HG03571 (cell line): ENCODE measurements at regions not wholly inside any gene's neighbourhood (a gene's known extent, or its start where the extent isn't known, plus 50 kb on each side); places are given as distances from the start of the nearest gene placed in this dataset.

Experiments used
- ATAC-seq: cut with Tn5 transposase; IDR thresholded peaks from one replicate; pipeline ENCODE4 v1.9.1; 2021; ENCODE audit not compliant: unreplicated experiment

DNA sequence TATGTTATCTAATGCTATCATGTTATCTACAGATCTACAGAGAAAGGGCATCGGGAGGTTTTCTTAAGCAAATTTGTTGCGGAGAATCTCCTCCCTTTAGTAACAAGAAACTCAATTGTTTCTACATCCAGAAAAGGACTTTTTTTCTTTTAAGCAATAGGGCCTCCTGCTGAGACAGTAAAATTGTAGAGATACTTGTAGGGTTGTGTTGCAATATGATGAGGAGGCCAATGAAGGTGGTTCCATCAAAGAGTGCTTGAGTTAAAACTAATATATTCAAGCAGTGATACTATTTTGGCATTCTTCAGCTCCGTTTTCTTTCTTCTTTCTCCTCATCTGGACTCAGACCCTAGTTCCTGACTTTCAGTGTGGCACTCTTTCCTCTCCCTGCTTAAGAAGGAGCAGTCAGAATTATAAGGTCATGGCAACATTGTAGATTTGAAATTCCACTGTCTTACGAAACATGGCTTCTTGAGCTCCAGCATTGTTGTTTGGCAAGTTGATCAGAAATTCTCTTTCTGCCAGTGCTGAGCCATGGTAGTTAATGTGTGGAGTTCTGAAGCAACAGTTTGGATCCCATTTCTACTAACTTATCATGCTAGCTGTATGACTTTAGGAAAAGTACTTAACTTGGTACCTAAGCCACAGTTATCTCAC lies 202.0 kb upstream of the SLC14A2 start:
- no peak for ATAC-seq

DNA sequence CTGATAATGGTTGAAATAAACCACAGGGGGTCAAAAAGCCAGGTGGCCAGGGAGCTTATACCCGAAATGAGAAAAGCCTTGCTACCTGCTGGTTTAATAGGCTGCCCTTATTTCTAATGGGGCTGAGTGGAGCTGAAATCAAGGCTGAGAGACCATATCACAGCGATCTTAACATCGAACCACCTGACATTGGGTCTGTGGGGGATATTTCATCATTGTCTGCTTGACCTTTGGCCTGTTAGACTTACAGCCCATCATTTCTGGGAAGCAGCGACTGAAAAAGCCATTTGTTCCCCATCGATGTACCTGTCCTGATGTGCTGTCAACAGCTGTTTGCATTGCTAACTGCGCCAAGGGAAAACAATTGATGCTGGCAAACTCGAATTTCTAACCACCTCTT lies 199.7 kb upstream of the SLC14A2 start:
- ATAC-seq: no peak

DNA sequence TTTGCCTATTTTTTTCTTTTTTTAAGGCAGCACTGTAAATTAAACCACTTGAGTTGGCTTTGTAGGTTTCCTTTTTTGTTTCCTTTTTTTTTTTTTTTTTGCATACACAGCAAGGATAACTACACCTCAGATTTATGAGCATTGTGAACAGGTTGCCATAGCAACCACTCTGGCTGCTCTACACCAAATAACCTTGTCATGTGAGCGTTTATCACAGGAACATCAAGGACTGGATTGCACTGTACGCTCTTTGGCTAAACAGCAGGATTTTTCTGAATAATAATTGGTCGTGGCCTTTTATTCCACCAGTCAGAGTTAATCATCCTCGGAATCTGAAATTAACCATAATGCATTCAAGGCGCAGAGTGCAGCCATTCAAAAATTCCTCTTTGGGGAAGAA lies 199.1 kb upstream of the SLC14A2 start:
- no peak for ATAC-seq

DNA sequence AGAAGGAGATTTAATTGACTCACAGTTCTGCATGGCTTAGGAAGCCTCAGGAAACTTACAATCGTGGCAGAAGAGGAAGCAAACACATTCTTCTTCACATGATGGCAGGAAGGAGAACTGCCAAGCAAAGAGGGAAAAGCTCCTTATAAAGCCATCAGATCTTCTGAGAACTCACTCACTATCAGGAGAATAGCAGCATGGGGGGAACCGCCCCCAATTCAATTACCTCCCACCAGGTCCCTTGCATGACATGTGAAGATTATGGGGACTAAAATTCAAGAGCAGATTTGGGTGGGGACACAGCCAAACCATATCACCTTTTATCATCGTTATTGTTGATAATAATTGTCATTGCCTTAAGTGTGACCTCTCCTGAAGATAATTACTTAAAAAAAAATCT lies 197.9 kb upstream of the SLC14A2 start:
- ATAC-seq: no peak

DNA sequence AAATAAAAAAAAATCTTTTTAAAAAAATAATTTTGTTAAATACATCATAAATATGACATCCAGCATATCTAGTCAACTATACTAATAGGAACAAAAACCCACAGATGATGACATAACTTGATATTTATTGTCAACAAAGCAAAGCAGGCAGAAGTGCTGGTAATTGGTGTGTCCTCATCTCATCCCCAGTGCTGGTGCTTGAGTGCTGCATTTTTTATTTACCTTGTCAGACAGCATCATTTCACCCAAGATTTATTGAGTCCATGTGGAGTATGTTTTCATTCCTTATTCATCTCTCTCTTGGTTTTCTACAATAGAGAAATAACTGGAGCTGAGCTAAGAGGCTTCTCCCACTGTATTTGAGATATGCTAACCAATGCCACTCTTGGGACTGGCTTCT lies 191.6 kb upstream of the SLC14A2 start:
- no peak for ATAC-seq

DNA sequence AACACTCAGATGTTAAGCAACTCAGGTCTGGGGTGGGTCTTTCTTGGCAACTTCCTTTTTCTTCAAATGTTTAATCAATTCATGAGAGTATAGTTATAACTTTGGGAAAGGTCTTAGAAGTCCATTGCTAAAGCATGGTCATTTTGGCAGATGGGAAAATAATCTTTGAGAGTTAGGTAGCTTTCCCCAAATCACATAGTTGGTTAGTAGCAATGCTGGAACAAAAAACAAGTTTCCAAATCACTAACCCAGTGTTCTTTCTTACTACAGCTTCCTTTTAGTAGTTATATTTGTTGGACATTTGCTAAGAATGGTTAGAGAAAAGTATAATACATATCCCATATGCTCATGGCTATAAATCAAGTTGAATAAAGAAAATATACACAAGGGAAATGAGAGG lies 185.2 kb upstream of the SLC14A2 start:
- no peak for ATAC-seq

DNA sequence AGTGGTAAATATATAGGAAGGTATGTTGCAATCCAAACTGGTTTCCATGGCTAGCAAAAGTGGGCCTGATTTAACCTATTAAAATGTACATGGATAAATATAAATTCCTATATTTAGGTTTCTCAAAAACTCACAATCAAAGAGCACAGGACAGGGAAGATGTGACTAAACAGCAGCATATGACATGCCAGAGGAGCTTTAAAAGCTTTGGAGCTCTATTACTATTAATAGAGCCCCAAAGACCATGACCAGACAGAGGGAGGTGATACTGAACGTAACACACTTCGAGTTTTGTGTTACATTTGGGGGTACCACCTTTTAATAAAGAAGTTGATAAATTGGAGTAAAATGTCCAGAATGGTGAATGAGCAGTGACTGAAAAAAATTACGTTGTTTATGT lies 179.5 kb upstream of the SLC14A2 start:
- no peak for ATAC-seq

DNA sequence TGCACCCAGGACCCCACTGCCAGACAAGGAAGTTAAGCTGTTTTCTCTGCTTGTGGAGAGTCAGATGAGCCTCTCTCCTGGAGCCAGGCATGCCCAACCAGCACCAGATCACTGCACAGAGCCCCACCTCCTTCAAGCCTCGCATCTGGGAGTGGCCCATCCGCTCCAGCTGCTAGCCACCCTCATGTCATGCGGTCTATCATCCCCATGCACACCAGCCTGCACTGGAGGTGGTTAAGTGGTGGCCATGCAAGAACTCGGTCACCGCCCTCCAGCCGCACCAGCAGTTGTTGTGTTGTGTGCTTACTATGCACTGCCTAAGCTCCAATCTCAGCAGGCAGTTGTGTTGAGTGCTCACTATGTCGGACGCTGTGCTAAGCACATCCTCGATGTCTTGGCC lies 177.9 kb upstream of the SLC14A2 start:
- no peak for ATAC-seq

DNA sequence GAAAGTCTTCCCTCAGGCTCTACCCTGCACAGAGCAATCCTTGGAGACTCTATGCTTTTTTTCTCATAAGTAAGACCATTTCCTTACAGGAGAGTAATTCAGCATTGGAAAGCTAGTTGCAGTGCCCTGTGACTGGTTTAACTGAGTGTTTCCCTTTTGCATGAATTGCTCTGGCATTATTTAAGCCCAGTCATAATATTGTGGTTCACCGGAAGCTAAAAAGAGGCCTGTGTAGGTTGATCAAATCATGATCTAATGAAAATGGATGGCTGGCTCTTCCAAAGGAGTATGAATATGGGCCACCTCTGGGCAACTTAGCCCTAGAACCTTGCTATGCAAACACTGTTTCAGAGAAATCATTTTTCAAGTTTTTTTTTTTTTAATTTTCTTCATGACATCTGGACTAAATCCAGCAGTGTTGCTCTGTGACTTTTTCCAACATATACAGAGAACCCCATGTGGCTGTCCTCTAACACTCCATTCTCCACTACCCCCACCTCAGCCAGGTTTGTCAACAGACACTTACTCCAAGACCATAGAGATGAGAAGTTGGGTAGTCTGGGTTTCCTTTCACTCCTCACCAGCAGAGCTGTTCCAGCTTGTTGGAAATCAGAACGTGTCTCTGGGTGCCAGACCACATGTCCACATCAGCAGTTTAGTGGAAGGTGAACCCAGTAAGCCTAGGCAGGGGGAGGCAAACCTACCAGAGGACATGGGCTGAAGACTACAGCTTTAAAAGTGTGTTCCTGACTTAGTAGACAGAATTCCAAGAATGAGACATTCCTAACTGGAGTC lies 175.2 kb upstream of the SLC14A2 start:
- no peak for ATAC-seq

DNA sequence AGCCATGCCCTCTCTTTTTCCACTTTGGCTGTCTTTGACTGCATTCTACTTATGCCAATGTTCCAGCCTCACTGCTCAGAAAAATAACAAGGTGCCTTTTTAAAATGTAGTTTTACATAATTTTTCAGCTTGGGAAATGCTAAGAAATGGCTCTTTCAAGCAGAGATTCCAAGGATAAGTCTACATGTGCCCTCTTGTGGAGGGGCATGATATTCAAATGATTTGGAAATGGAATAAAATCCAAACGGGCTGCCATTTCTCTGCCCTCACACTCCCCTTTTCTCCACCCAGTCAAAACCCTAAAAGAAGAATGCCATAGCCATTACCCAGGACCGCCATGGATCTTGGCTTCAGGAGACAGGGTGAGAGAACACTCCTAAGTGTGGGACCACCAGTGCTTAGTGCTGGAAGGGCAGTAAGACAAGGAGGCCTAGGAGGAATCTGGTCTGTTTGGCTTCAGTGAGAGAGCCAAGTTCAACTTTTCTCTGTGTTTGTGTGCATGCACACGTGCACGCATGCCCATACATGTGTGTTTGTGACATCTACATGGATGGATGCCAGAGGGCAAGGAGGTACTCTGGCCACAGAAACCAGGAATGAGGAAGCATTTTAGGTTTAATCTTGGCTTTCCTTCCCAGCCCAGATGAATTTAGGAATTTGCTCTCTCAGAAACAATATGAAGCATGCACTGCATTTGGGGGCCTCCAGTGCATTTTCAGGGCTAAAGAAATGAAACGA lies 174.0 kb upstream of the SLC14A2 start:
- no peak for ATAC-seq

DNA sequence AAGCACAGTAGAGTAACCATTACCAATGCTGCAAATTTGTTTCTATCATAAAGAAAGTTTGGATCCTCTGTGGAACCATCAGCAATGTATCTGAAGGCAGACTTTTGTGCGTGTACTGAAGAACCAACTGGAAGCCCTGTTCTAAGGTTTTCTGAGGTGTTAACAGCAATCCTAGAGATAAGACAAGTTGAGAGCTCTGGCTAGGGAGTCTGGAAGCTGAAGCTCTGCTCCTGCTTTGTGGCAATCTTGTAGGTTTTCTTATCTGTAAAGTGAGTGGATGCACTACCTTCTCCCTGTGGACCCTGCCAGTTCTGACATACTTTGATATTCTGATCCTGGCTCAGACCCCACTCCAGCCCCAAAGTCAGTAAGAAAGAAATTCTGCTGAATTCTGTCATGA lies 171.2 kb upstream of the SLC14A2 start:
- no peak for ATAC-seq

DNA sequence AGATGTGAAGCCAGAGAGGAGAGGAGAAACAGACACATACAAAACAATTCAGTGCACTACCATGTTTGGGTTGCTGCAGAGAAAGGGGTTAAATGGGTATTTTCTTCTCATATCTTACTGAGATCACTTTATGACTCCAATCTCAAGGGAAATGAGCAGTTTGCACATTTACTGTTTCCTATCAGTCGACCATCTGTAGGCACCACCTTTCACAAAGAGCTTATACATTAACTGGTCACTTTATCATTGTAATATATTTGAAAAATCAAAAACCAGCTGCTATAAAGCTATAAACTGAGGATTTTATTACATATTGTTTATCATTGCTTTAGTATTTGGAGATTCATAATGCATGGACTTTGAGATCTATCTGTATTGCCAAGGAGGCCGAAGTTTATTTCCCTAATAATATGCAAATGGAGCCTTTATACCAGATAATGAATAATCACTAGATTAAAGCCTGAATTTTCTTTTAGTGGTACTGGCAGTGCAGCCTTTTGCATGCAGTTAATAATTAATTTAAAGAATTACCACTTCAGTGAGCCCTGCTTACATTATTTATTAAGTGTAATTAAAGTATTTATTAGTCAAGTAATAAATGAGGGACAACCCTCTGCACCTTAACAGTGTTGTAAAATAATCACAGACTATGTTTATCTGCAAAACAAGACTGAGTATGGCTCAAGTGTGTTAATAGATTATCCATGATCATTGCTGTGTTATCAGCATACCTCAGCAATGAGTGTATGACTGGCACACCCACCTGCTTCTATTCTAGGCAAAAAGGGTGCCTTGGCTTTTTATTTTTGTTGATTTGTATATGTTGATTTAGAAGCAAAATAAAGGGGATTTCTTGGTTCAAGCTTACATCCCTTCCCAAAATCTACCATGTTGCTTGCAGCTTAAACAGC lies 167.7 kb upstream of the SLC14A2 start:
- no peak for ATAC-seq

DNA sequence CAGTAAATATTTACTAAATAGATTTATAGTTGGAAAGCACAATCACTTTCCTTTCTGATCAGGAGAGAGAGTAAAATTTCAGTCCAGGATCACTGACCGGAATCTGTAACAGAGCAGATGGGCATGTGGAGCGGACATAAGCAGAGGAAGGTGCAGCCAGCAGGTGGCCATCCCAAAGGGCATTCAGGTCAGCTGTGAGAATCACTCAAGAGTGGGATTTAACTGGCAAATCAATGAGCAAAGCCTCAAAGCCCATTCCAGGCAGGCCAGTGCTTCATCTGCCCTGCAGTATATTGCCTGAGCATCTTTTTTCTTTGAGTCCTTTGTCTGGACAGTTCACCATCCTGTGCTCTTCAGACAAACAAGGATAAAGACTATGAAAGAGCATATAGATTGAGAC lies 166.4 kb upstream of the SLC14A2 start:
- no peak for ATAC-seq

DNA sequence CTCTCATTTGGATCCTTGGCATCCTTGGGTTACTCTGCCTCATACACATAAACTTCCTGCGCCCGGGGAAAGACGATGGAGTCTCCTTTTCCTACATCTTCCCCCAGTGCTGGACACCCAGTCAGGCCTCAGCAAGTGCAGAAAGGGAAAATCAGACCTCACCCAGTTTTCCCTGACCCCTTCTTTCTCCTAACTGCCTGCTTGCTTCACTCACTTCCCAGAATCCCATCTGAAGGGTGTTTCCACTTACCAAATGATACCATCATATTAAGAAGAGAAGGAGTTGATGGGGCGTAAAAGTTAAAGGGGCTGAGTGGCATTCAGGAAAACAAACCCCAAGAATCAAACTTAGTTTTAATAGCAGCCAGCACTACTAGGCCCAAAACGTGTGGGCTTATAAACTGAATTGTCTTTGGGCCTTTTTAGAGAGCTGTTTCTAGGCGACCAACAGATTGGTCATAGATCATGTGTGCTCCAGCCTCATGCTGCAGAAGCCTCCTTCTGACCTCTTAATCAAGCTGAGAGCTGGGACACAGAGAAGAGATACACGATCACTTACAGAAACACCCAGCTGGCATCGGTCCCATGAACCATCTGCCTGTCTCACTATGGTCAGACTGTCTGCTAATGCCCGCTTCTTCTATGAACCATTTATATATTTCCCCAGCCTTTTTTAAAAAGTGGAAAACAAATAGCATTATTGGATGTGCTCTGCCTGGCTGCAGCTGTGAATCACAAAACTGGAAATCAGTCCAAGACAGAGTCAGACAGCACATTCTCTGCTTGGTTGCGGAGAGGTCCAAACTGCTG lies 165.7 kb upstream of the SLC14A2 start:
- ATAC-seq: no peak

DNA sequence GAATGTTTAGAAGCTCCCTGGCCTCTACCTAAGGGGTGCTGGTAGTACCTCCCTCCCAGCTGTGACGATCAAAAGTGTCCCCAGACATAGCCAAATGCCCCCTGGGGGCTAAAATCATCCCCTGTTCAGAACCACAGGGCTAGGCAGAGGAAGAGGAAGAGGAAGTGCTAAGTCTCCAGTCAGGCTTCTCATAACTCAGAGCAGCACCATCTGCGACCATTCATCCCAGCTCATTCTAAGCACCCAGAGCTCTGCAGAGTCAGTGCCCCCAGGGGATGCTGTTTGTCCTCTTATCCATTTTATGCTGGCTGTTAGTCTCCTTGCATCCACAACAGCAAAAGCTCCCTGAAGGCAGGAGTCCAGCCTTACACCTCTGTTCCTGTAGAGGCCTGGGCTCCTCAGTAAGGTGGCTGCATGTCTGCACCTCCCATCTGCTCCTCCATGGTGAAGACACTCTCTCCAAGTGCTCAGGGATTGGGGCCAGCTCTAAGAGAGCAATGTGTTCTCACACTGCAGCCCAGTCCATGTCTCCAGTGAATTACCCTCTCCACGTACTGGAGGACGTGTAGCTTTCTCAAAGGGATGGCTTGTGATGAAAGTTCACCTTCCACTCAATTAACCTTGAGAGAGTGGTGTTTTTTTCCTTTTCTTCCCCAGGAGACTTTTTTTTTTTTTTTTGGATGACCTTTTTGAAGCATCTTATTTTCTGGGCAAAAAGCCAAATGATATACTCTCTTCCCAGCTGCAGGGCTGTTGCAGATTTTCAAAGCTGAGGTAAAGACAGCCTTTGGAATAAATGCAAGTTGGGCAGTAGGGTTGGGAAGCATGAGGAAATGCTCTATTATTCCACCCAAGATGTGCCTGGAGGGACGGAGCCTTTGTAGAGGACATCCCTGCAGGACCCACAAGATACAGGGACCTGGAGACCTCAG lies 158.9 kb upstream of the SLC14A2 start:
- no peak for ATAC-seq

DNA sequence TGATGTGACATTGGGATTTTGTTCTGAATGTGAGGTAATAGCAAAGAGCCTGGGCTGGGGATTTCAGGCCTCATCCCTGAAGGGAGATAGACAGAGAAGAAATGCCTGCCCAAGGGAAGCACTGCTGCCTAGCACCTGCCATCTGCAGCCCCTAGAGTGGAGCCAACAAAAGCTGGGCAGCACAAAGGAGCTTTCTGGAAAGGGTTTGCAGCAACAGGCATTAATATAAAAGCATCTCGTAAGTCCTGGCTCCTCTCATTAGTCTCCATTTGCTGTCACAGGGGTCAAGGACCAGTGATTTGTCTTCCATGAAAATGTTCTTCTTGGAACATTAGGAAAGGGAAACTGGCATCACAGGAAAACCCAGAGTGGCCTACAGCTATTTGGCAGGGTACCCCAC lies 157.2 kb upstream of the SLC14A2 start:
- ATAC-seq: no peak

DNA sequence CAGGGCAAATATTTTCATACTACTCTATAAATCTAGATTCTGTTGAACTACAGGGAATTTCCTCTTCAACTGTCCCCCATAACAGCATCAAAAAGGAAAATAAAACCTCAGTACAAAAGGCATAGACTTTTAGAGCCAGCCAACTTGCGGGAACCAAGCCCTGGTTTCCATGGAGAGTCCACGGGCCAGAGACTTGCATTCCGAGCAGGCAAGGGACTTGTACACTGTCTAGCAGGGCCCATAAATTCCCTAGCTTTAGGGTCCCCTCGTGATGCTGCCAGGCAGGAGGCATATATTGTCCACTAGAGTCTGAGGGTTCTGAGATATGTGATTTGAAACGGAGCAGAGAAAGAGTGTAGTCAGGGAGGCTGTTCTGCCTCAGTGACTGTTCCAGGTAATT lies 153.1 kb upstream of the SLC14A2 start:
- no peak for ATAC-seq

DNA sequence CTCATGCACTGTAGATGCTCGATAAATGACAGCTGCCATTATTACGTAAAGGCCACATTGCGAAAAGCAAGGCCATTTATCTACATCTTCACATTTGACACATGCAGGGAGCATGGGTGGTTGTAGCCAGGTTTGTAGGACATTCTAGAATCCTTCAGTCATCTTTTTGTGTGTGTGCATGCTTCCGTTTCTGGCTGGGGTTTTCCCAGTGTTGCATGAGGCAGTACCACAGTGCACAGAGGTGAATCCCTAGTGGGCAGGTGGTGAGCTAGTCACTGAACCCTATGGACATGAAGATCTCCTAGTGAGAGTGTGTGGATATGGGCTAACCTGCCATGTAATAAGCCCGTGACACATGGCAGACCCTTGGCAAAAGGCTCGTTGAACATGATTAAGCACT lies 151.8 kb upstream of the SLC14A2 start:
- ATAC-seq: no peak

DNA sequence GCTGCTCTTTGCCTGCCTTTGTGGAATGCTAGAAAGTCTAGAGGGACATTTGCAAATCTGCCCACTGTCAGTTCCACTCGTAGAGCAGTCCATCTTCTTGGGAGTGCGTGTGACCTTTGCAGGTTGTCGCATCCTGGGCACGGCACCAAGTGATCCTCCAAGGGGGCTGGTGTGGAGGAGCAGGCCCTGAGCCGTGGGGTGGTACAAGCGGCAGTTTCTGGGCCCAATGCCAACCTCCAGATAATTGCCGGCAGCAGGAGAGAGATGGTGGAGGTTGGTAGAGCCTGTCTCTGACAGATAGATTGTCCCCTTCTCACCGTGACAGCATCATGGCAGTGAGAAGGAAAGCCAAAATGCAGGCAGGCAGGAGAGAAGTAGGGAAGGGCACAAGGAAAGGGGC lies 150.7 kb upstream of the SLC14A2 start:
- ATAC-seq: no peak
